ENCODE measurements at regions not wholly inside any gene's neighbourhood (a gene's known extent, or its start where the extent isn't known, plus 50 kb on each side); places are given as distances from the start of the nearest gene placed in this dataset.

GRCh38 chr6:99192561-99192960, 156.9 kb downstream of the FAXC start:
- no peaks in the 10 kb centered on the region for H3K79me2 ChIP-seq (ENCODE audit: insufficient read depth, low read length)
- H3K27me3 ChIP-seq (ENCODE audit: insufficient read depth, low read length), result no peaks in the 10 kb centered on the region
- H3K9me2 ChIP-seq (ENCODE audit: low read depth, low read length), result no peaks in the 10 kb centered on the region
- H3K4me3 ChIP-seq (ENCODE audit: low read depth, low read length, poor library complexity, severe bottlenecking), result no peak overlapping the region
- H4K20me1 ChIP-seq (ENCODE audit: insufficient read depth, low read length), result no peaks in the 10 kb centered on the region
- H2AFZ ChIP-seq (ENCODE audit: low read length), result no peak overlapping the region
- no peaks in the 10 kb centered on the region for H3K36me3 ChIP-seq (ENCODE audit: insufficient read depth, low read length)
- H3K4me1 ChIP-seq (ENCODE audit: insufficient read depth, low read length, severe bottlenecking), result no peaks in the 10 kb centered on the region
- no peaks in the 10 kb centered on the region for H3K9me3 ChIP-seq (ENCODE audit: low read length)
- H3K4me2 ChIP-seq (ENCODE audit: low read length), result no peak overlapping the region
- no peaks in the 10 kb centered on the region for H3F3A ChIP-seq (ENCODE audit: insufficient read depth, low read length)
- H3K27ac ChIP-seq (ENCODE audit: low read depth, low read length, poor library complexity, severe bottlenecking), result no peak overlapping the region
- TF ChIP-seq EZH2 (IDR thresholded peaks at IDR 0.05; ENCODE audit: borderline replicate concordance, low read length), result no peak
- no peak for TF ChIP-seq CTCF (IDR thresholded peaks at IDR 0.05; ENCODE audit: low read length)
- no peak overlapping the region for H3K9ac ChIP-seq (ENCODE audit: low read length)

GRCh38 chr6:99189823-99190721, 159.4 kb downstream of the FAXC start:
- Histone ChIP-seq H3K9ac (ENCODE audit: low read length) (no peak overlapping the region), H3K9me2 (ENCODE audit: low read depth, low read length) (no peaks in the 10 kb centered on the region), H3K4me2 (ENCODE audit: low read length) (no peak overlapping the region), H4K20me1 (ENCODE audit: insufficient read depth, low read length) (no peaks in the 10 kb centered on the region), H3K4me1 (ENCODE audit: insufficient read depth, low read length, severe bottlenecking) (no peaks in the 10 kb centered on the region), H2AFZ (ENCODE audit: low read length) (no peak overlapping the region), H3K79me2 (ENCODE audit: insufficient read depth, low read length) (no peaks in the 10 kb centered on the region), H3K4me3 (ENCODE audit: low read depth, low read length, poor library complexity, severe bottlenecking) (no peak overlapping the region), H3F3A (ENCODE audit: insufficient read depth, low read length) (no peaks in the 10 kb centered on the region), H3K9me3 (ENCODE audit: low read length) (no peaks in the 10 kb centered on the region), H3K36me3 (ENCODE audit: insufficient read depth, low read length) (no peaks in the 10 kb centered on the region), H3K27ac (ENCODE audit: low read depth, low read length, poor library complexity, severe bottlenecking) (no peak overlapping the region), H3K27me3 (ENCODE audit: insufficient read depth, low read length) (no peaks in the 10 kb centered on the region)
- TF ChIP-seq EZH2 (IDR thresholded peaks at IDR 0.05; ENCODE audit: borderline replicate concordance, low read length), result no peak
- no peak for TF ChIP-seq CTCF (IDR thresholded peaks at IDR 0.05; ENCODE audit: low read length)

GRCh38 chr6:99187429-99187828, 162.0 kb downstream of the FAXC start:
- Histone ChIP-seq H3K27ac (ENCODE audit: low read depth, low read length, poor library complexity, severe bottlenecking) (no peak overlapping the region), H3K4me2 (ENCODE audit: low read length) (no peak overlapping the region), H3K4me1 (ENCODE audit: insufficient read depth, low read length, severe bottlenecking) (no peaks in the 10 kb centered on the region), H3K27me3 (ENCODE audit: insufficient read depth, low read length) (no peaks in the 10 kb centered on the region), H2AFZ (ENCODE audit: low read length) (no peak overlapping the region), H3K9ac (ENCODE audit: low read length) (no peak overlapping the region), H3K9me2 (ENCODE audit: low read depth, low read length) (no peaks in the 10 kb centered on the region), H3K36me3 (ENCODE audit: insufficient read depth, low read length) (no peaks in the 10 kb centered on the region), H3K79me2 (ENCODE audit: insufficient read depth, low read length) (no peaks in the 10 kb centered on the region), H3K9me3 (ENCODE audit: low read length) (no peaks in the 10 kb centered on the region), H4K20me1 (ENCODE audit: insufficient read depth, low read length) (no peaks in the 10 kb centered on the region), H3K4me3 (ENCODE audit: low read depth, low read length, poor library complexity, severe bottlenecking) (no peak overlapping the region), H3F3A (ENCODE audit: insufficient read depth, low read length) (no peaks in the 10 kb centered on the region)
- no peak for TF ChIP-seq EZH2 (IDR thresholded peaks at IDR 0.05; ENCODE audit: borderline replicate concordance, low read length)
- TF ChIP-seq CTCF (IDR thresholded peaks at IDR 0.05; ENCODE audit: low read length), result no peak

Measured in OCI-LY1 (cell line).